Muscle layer of duodenum (tissue), 2 donors: ENCODE measurements at regions not wholly inside any gene's neighbourhood (a gene's known extent, or its start where the extent isn't known, plus 50 kb on each side); places are given as distances from the start of the nearest gene placed in this dataset.
"Not testable (repeated sequence)": the region's sequence is repeated elsewhere in the genome, so short reads cannot be mapped to it uniquely, and the experiment has no call there.

Experiments
- H3K27ac ChIP-seq: one replicate; pipeline ENCODE4 v1.7.0; 2013; ENCODE audit warnings: mild to moderate bottlenecking, low read length
- H3K27me3 ChIP-seq: one replicate; pipeline ENCODE4 v1.7.0; 2013; ENCODE audit warnings: low read depth, mild to moderate bottlenecking, control low read depth, low read length
- H3K36me3 ChIP-seq, 2 donors: one replicate each; pipeline ENCODE4 v1.7.0; 2013; ENCODE audit warnings: low read length in 2 of 2, control low read depth in 1 of 2, mild to moderate bottlenecking in 1 of 2; ENCODE audit not compliant: insufficient read depth in 2 of 2, control insufficient read depth in 1 of 2
- H3K4me1 ChIP-seq, 2 donors: one replicate each; pipeline ENCODE4 v1.7.0; 2013; ENCODE audit warnings: low read length in 2 of 2, mild to moderate bottlenecking in 2 of 2, control low read depth in 1 of 2, moderate library complexity in 1 of 2; ENCODE audit not compliant: insufficient read depth in 2 of 2, control insufficient read depth in 1 of 2
- H3K4me3 ChIP-seq, 2 donors: one replicate each; pipeline ENCODE4 v1.7.0; 2013; ENCODE audit warnings: low read length in 2 of 2, low read depth in 1 of 2, mild to moderate bottlenecking in 1 of 2
- H3K9me3 ChIP-seq, 2 donors: one replicate each; pipeline ENCODE4 v1.7.0; 2013; ENCODE audit warnings: low read length in 2 of 2, control low read depth in 1 of 2, mild to moderate bottlenecking in 1 of 2; ENCODE audit not compliant: control insufficient read depth in 1 of 2
- donor health status: healthy.

DNA sequence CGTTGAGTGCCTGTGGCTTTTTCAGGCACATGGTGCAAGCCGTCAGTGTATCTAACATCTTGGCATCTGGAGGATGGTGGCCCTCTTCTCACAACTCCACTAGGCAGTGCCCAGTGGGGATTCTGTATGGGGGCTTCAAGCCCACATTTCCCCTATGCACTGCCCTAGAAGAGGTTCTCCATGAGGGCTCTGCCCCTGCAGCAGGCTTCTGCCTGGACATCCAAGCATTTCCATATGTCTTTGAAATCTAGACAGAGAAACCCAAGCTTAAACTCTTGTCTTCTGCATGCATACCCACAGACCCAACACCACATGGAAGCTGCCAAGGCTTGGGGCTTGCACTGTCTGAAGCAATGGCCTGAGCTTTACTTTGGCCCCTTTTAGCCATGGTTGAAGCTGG, 146.4 kb downstream of the ARL4A start:
- Histone ChIP-seq H3K4me1 (no peaks in the 10 kb centered on the region), H3K4me3 (no peak overlapping the region), H3K36me3 (no peaks in the 10 kb centered on the region)

DNA sequence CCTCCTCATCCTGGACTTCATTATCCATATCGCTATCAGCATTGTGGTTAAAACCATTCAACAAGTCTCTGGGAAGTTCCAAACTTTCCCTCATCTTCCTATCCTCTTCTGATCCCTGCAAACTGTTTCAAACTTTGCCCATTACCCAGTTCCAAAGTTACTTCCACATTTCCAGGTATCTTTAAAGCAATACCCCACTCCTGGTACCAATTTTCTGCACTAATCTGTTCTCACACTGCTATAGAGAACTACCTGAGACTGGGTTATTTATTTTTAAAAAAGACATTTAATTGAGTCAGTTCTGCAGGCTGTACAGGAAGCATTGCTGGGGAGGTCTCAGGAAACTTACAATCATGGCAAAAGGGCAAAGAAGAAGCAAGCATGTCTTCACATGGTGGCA, 147.3 kb downstream of the ARL4A start:
- H3K4me1 ChIP-seq = no peaks in the 10 kb centered on the region
- no peak overlapping the region for H3K27ac ChIP-seq
- peaks cover 0 to 14% of the 10 kb centered on the region in 2 donors for H3K9me3 ChIP-seq
- no peaks in the 10 kb centered on the region for H3K27me3 ChIP-seq
- no peak overlapping the region for H3K4me3 ChIP-seq
- H3K36me3 ChIP-seq = no peaks in the 10 kb centered on the region

More for the DNA sequence above, 146.4 kb downstream of the ARL4A start:
- H3K9me3 ChIP-seq = peaks cover 0 to 14% of the 10 kb centered on the region in 2 donors
- no peaks in the 10 kb centered on the region for H3K27me3 ChIP-seq
- H3K27ac ChIP-seq = no peak overlapping the region

DNA sequence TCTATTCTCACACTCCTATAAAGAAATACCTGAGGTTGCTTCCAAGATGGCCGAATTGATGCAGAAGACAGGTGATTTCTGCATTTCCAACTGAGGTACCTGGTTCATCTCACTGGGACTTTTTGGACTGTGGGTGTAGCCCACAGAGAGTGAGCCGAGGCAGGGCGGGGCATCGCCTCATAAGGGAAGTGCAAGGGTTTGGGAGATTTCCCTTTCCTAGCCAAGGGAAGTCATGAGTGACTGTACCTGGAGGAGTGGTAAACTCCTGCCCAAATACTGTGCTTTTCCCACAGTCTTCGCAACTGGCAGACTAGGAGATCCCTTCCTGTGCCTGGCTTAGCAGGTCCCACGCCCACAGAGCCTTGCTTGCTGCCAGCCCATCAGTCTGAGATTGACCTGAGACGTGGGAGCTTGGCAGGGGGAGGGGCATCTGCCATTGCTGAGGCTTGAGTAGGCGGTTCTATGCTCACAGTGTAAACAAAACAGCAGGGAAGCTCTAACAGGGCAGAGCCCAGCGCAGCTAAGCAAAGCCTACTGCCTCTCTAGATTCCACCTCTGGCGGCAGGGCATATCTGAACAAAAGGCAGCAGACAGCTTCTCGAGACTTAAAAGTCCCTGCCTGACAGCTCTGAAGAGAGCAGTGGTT, 152.2 kb downstream of the ARL4A start:
- H3K27ac ChIP-seq = no peak overlapping the region
- no peaks in the 10 kb centered on the region for H3K36me3 ChIP-seq
- no peaks in the 10 kb centered on the region for H3K27me3 ChIP-seq
- no peaks in the 10 kb centered on the region for H3K4me1 ChIP-seq
- H3K9me3 ChIP-seq = peaks cover 0 to 11% of the 10 kb centered on the region in 2 donors
- H3K4me3 ChIP-seq = no peak overlapping the region

DNA sequence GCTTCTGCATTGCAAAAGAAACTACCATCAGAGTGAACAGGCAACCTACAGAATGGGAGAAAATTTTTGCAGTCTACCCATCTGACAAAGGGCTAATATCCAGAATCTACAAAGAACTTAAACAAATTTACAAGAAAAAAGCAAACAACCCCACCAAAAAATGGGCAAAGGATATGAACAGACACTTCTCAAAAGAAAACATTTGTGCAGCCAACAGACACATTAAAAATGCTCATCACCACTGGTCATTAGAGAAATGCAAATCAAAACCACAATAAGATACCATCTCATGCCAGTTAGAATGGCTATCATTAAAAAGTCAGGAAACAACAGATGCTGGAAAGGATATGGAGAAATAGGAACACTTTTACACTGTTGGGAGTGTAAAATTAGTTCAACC, 157.3 kb downstream of the ARL4A start:
- not testable (repeated sequence) for H3K27me3 ChIP-seq, H3K27ac ChIP-seq, H3K4me3 ChIP-seq, H3K36me3 ChIP-seq, H3K4me1 ChIP-seq
- H3K9me3 ChIP-seq = peaks cover 0 to 35% of the 10 kb centered on the region in 2 donors

DNA sequence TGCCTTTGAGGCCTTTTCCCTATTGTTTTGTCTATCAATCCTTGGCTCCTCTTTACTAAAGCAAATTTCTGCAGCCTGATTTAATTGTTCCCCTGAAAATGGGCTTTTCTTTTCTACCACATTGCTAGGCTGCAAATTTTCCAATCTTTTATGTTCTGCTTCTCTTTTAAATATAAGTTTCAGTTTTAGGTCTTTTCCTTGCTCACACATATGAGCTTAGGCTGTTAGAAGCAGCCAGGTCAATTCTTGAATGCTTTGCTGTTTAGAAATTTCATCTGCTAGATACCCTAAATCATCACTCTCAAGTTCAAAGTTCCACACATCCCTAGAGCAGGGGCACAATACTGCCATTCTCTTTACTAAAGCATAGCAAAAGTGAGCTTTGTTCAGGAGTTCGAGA, 159.6 kb downstream of the ARL4A start:
- Histone ChIP-seq H3K36me3 (no peaks in the 10 kb centered on the region), H3K4me1 (no peaks in the 10 kb centered on the region), H3K27me3 (no peaks in the 10 kb centered on the region)

DNA sequence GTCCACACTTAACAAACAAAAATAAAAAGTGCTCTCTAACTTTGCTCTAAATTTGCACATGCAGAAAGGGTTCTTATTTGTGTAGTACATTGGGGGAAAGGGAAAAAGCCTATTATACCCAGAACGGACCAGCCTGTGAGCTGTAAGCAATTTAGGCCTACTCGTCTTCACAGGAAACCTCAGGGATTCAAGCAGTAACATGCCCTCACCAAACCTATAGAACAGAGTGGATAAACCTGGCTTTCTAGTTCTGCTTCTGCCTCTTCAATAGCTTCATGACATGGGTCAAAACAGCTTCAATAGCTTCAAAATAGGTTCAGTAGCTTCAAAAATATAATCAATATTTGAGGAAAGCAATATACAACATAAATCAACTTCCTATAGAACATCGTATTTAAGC, 163.7 kb downstream of the ARL4A start:
- Histone ChIP-seq H3K9me3 (peaks cover 0 to 20% of the 10 kb centered on the region in 2 donors), H3K27ac (no peak overlapping the region), H3K4me1 (no peaks in the 10 kb centered on the region), H3K27me3 (no peaks in the 10 kb centered on the region), H3K4me3 (no peak overlapping the region), H3K36me3 (no peaks in the 10 kb centered on the region)

More for the DNA sequence above, 159.6 kb downstream of the ARL4A start:
- H3K27ac ChIP-seq = no peak overlapping the region
- peak overlapping the region in 1 of 2 donors; percentile 23 for H3K4me3 ChIP-seq
- peaks cover 0 to 33% of the 10 kb centered on the region in 2 donors for H3K9me3 ChIP-seq

DNA sequence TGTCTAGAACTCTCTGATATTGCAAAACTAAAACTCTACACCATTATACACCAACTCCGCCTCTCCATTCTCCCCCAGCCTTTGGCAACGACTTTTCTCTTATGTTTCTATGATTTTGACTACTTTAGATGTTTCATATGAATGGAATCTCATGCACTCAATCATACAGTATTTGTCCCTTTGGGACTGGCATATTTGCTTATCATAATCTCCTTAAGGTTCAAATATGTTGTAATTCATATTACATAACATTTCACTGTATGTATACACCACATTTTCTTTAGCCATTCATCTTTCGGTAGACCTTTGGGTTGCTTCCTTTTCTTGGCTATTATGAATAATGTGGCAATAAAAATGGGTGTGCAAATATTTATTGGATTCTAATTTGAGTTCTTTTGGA, 164.4 kb downstream of the ARL4A start:
- no peaks in the 10 kb centered on the region for H3K27me3 ChIP-seq
- H3K27ac ChIP-seq = no peak overlapping the region
- H3K36me3 ChIP-seq = no peaks in the 10 kb centered on the region
- H3K4me3 ChIP-seq = no peak overlapping the region
- peaks cover 0 to 13% of the 10 kb centered on the region in 2 donors for H3K9me3 ChIP-seq
- H3K4me1 ChIP-seq = no peaks in the 10 kb centered on the region

DNA sequence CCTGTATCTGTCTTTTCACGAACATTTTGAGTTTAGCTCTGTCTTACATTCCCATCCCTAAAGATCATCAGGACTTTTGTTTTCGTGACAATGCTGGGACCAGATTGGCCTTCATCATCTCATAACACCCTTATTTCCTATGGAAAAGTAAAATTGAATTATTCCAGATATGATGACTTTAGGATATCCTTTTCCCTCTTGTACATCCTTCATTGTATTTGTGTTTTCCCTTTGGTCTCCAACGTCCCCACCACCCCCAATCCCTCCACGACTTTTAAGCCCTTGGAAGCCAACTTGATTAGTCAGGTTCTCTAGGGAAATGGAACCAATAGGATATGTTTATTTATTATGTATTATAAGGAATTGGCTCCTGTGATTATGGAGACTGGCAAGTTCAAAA, 167.6 kb downstream of the ARL4A start:
- no peaks in the 10 kb centered on the region for H3K4me1 ChIP-seq
- no peaks in the 10 kb centered on the region for H3K9me3 ChIP-seq
- no peak overlapping the region for H3K27ac ChIP-seq

DNA sequence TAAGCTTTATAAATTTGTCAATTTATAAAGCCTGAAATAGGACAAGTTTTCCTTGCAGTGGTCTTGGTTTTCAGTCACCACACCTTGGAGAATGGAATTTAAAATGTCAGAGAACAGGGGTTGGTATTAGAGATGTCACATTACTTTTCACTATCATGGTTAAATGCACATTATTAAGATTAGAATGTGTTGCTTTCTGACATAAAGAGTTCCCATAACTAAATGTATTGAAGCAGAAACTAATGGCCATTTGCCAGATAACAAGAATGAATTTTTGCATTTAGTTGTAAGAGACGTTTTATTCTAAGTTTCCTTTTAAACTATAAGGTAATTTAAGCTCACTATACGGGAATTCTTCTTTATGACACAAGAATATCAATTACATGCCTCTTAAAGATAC, 172.3 kb downstream of the ARL4A start:
- H3K36me3 ChIP-seq = no peaks in the 10 kb centered on the region
- H3K27ac ChIP-seq = no peak overlapping the region
- no peaks in the 10 kb centered on the region for H3K9me3 ChIP-seq
- no peak overlapping the region for H3K4me3 ChIP-seq
- no peaks in the 10 kb centered on the region for H3K27me3 ChIP-seq
- no peaks in the 10 kb centered on the region for H3K4me1 ChIP-seq

More for the DNA sequence above, 167.6 kb downstream of the ARL4A start:
- Histone ChIP-seq H3K36me3 (no peaks in the 10 kb centered on the region), H3K4me3 (no peak overlapping the region), H3K27me3 (no peaks in the 10 kb centered on the region)

DNA sequence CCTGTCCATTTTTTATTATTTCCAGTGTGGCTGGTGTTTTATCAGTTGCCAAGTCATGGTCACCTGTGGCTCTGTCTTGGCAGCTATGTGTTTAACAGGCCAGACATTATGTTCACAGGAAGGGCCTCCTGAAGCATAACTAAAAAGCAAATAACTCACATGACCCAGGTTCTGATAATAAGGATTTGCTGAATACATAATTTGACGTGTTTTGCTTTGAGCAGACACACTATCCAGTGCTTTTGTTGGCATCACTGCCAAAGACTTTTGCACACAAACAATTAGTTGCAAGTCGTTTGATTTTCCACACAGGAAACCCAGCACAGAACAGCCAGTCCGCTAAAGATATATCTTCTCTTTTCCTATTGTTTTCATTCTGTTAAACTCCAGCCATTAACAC, 173.6 kb downstream of the ARL4A start:
- Histone ChIP-seq H3K36me3 (no peaks in the 10 kb centered on the region), H3K27ac (no peak overlapping the region), H3K27me3 (no peaks in the 10 kb centered on the region), H3K4me3 (no peak overlapping the region), H3K4me1 (no peaks in the 10 kb centered on the region), H3K9me3 (no peaks in the 10 kb centered on the region)

DNA sequence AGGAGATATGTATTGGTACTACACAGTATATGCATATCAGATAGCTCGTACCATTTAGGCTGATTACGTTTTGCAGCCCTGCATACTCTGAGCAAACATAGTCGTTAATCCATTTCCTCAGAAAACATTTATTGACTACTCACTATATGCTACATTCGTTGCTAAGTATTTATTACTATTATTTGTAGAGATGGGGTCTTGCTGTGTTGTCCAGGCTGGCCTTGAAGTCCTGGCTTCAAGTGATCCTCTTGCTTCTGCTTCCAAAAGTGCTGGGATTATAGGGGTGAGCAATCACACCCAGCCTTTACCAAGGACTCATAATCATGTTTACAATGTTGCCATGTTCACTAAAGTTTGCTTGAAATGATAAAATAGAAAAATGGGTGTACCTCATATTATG, 174.7 kb downstream of the ARL4A start:
- Histone ChIP-seq H3K9me3 (no peaks in the 10 kb centered on the region), H3K36me3 (no peaks in the 10 kb centered on the region), H3K27me3 (no peaks in the 10 kb centered on the region), H3K4me3 (no peak overlapping the region), H3K4me1 (no peaks in the 10 kb centered on the region), H3K27ac (no peak overlapping the region)

DNA sequence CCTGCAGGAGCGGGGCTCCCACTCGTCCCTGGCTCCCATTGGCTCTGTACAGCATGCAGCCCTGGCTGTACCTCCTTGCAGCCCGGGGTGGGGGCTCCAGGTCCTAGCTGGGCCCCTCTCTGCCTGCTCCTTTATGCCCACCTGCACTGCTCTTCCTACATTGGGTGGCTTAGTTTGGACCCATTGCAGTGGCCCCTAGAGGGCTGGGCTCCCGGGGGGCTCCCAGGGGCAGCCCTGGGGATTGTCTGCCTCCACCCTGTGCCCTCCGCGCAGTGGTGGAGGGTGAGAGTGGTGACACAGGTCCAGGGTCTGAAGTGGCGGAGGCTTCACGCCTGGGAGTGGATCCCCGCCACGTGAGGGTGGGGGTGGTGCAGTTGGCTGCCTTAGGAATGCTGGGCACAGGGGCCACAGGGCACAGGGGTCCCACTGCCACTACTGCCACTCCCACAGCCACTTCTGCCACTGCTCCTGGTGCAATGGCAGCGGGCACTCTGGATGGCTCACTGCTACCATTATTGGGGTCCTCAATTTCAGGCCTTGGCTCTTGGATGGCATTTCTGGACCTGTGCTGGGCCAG, 177.1 kb downstream of the ARL4A start:
- Histone ChIP-seq H3K4me3 (no peak overlapping the region), H3K36me3 (no peaks in the 10 kb centered on the region), H3K27ac (no peak overlapping the region), H3K9me3 (no peaks in the 10 kb centered on the region), H3K27me3 (no peaks in the 10 kb centered on the region), H3K4me1 (no peaks in the 10 kb centered on the region)
